ENCODE measurements at regions not wholly inside any gene's neighbourhood (a gene's known extent, or its start where the extent isn't known, plus 50 kb on each side); places are given as distances from the start of the nearest gene placed in this dataset.

DNA sequence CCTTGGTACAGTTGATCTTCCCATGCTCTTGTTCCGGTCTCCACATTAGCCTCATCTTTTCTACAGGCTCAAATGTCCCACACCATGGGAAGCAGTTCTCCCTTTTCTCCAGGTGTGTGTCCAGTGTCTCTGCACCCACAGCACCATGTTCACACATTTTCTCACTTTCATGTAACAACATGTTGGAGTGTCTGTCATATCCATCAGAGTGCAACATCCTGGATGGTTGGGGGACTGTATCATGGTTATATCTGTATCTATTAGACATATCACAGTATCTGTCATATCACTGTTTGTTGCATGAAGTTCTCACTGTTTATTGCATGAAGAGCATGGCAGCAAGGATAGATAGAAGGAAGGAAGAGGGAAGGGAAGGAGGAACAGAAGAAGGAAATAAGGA is 635.6 kb downstream of the EPM2A start:
- Histone ChIP-seq H3K79me2 (ENCODE audit: control insufficient read depth in 1 of 2, insufficient read depth in 2 of 2, low read length in 2 of 2) (no peaks in the 10 kb centered on the region), H2BK5ac (ENCODE audit: low read depth, low read length) (no peak overlapping the region), H3K36me3 (ENCODE audit: control insufficient read depth in 2 of 4, insufficient read depth in 4 of 4, low read length in 3 of 4) (no peaks in the 10 kb centered on the region), H2BK12ac (ENCODE audit: low read depth, low read length) (no peak overlapping the region), H3K4me3 (ENCODE audit: extremely low read depth in 1 of 4, insufficient read depth in 2 of 4, low read depth in 3 of 4, low read length in 4 of 4) (no peak overlapping the region), H2BK120ac (replicated peaks; ENCODE audit: low read depth, low read length) (no peak overlapping the region), H3K27me3 (replicated peaks in 1 of 4; ENCODE audit: control insufficient read depth in 3 of 4, extremely low read depth in 1 of 4, insufficient read depth in 3 of 4, low read length in 3 of 4) (no peaks in the 10 kb centered on the region), H3K4ac (replicated peaks; ENCODE audit: insufficient read length, low read depth, low read length) (no peak overlapping the region), H4K20me1 (replicated peaks in 1 of 2; ENCODE audit: control insufficient read depth in 1 of 2, insufficient read depth in 2 of 2, low read length in 2 of 2) (no peaks in the 10 kb centered on the region), H3K4me2 (ENCODE audit: insufficient read depth in 1 of 2, low read depth in 2 of 2, low read length in 2 of 2) (no peak overlapping the region), H3K9ac (replicated peaks in 1 of 4; ENCODE audit: extremely low read depth in 1 of 4, low read depth in 3 of 4, low read length in 3 of 4) (no peak overlapping the region), H3K14ac (ENCODE audit: insufficient read length) (no peak overlapping the region), H3K56ac (replicated peaks; ENCODE audit: insufficient read length, low read depth, low read length) (no peak overlapping the region), H2BK20ac (ENCODE audit: low read length) (no peak overlapping the region), H3K27ac (ENCODE audit: low read depth, low read length) (no peak overlapping the region), H3K23me2 (ENCODE audit: low read depth, low read length) (peaks cover 3% of the 10 kb centered on the region; the same call in 1 of the 2 replicates), H2AK5ac (ENCODE audit: low read depth, low read length) (no peak overlapping the region), H3K4me1 (replicated peaks in 1 of 4; ENCODE audit: control insufficient read depth in 3 of 4, insufficient read depth in 4 of 4, low read length in 3 of 4) (no peaks in the 10 kb centered on the region), H3K9me3 (ENCODE audit: insufficient read depth in 2 of 2, low read depth in 1 of 2, low read length in 1 of 2) (peaks cover 0 to 3% of the 10 kb centered on the region in 2 experiments; a peak in 1 of 4 replicates), H4K8ac (ENCODE audit: extremely low read depth, insufficient read depth, low read length) (no peak overlapping the region), H3K23ac (ENCODE audit: insufficient read length) (no peak overlapping the region), H2BK15ac (ENCODE audit: low read length) (no peak overlapping the region), H3K79me1 (ENCODE audit: low read depth, low read length) (no peaks in the 10 kb centered on the region), H4K5ac (ENCODE audit: insufficient read length, low read depth, low read length) (no peak overlapping the region), H4K91ac (replicated peaks; ENCODE audit: insufficient read length, low read length) (no peak overlapping the region), H2AFZ (ENCODE audit: low read length) (no peak overlapping the region), H3K18ac (ENCODE audit: extremely low read depth, low read length) (no peak overlapping the region)
- FAIRE-seq (no peak), DNase-seq (ENCODE audit: low read depth in 1 of 2, low spot score in 2 of 2) (no peak)
- 100% methylated on average over 1 of the region's 1 CpG; no CpG with 5 or more reads in 1 of the 2 experiments for WGBS, 2 experiments (ENCODE audit: extremely low coverage in 1 of 2, insufficient coverage in 1 of 2, insufficient read length in 1 of 2, insufficient replicate concordance in 2 of 2, low coverage in 1 of 2, low lambda C conversion rate in 2 of 2, missing lambda C conversion rate in 1 of 2)
- POLR2A ChIA-PET (ENCODE audit: partially characterized antibody) = no interaction called here
- TF ChIP-seq JUN (IDR thresholded peaks at IDR 0.05; ENCODE audit: low read depth, low read length) = no peak
- no peak for TF ChIP-seq USF2 (IDR thresholded peaks at IDR 0.05; ENCODE audit: low read length)
- no peak for TF ChIP-seq TCF12 (IDR thresholded peaks at IDR 0.05; ENCODE audit: low read depth, low read length)
- no peak for TF ChIP-seq KDM1A (IDR thresholded peaks at IDR 0.05; ENCODE audit: borderline replicate concordance, low read length)
- TF ChIP-seq CHD2 (IDR thresholded peaks at IDR 0.05; ENCODE audit: low read length) = no peak
- TF ChIP-seq CEBPB (IDR thresholded peaks at IDR 0.05; ENCODE audit: low read depth, low read length) = no peak
- TF ChIP-seq, protein P1, sequence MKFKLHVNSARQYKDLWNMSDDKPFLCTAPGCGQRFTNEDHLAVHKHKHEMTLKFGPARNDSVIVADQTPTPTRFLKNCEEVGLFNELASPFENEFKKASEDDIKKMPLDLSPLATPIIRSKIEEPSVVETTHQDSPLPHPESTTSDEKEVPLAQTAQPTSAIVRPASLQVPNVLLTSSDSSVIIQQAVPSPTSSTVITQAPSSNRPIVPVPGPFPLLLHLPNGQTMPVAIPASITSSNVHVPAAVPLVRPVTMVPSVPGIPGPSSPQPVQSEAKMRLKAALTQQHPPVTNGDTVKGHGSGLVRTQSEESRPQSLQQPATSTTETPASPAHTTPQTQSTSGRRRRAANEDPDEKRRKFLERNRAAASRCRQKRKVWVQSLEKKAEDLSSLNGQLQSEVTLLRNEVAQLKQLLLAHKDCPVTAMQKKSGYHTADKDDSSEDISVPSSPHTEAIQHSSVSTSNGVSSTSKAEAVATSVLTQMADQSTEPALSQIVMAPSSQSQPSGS (IDR thresholded peaks at IDR 0.05; ENCODE audit: low read length) = no peak
- no peak for TF ChIP-seq CHD1 (IDR thresholded peaks at IDR 0.05; ENCODE audit: low read depth, low read length)
- no peak for TF ChIP-seq HDAC2 (IDR thresholded peaks at IDR 0.05; ENCODE audit: borderline replicate concordance in 1 of 2, low read depth in 2 of 2, low read length in 2 of 2)
- no peak for TF ChIP-seq CTBP2 (IDR thresholded peaks at IDR 0.05; ENCODE audit: borderline replicate concordance, insufficient read depth, insufficient read length, low read length)
- CTCF ChIA-PET (ENCODE audit: partially characterized antibody) = no interaction called here

Measured in H1 (cell line).